Heart right ventricle (tissue), 16 donors: ENCODE measurements at regions not wholly inside any gene's neighbourhood (a gene's known extent, or its start where the extent isn't known, plus 50 kb on each side); places are given as distances from the start of the nearest gene placed in this dataset.
"Not testable (repeated sequence)": the region's sequence is repeated elsewhere in the genome, so short reads cannot be mapped to it uniquely, and the experiment has no call there.

Experiments
- ATAC-seq, 8 donors: fragments of 200-7000 bp; cut with Tn5 transposase; one replicate each; pipeline ENCODE4 v1.9.1; 2020; ENCODE audit warnings: mild to moderate bottlenecking in 8 of 8, moderate library complexity in 8 of 8, moderate number of reproducible peaks in 1 of 8
- DNase-seq, 2 donors: peaks; one replicate each; pipeline ENCODE4 v3.0.0-alpha.2; 2020
- H3K27ac ChIP-seq, 10 donors: fragments of 200-600 bp; sonication (generic) in 2 of 10; one replicate each; pipeline versions ENCODE4 v1.5.0 to v1.8.0; 2020 to 2022; ENCODE audit warnings: mild to moderate bottlenecking in 3 of 10
- H3K27me3 ChIP-seq, 7 donors: fragments of 200-600 bp; one replicate each; pipeline ENCODE4 v1.8.0; 2021 to 2022; ENCODE audit warnings: mild to moderate bottlenecking in 2 of 7
- H3K36me3 ChIP-seq, 9 donors: fragments of 200-600 bp; sonication (generic) in 1 of 9; one replicate each; pipeline versions ENCODE4 v1.5.0 to v1.8.0; 2020 to 2022; ENCODE audit warnings: mild to moderate bottlenecking in 2 of 9
- H3K4me1 ChIP-seq, 9 donors: fragments of 200-600 bp; sonication (generic) in 1 of 9; one replicate each; pipeline versions ENCODE4 v1.5.0 to v1.8.0; 2020 to 2022; ENCODE audit warnings: mild to moderate bottlenecking in 4 of 9
- H3K4me3 ChIP-seq, 10 donors: fragments of 200-600 bp; sonication (generic) in 2 of 10; one replicate each; pipeline versions ENCODE4 v1.5.0 to v1.8.0; 2020 to 2022; ENCODE audit warnings: mild to moderate bottlenecking in 7 of 10, moderate library complexity in 2 of 10
- H3K9me3 ChIP-seq, 11 donors: fragments of 200-600 bp in 10 of 11; sonication (generic) in 2 of 11; one replicate each; pipeline versions ENCODE4 v1.5.0 to v1.8.0; 2013 to 2022; ENCODE audit warnings: mild to moderate bottlenecking in 2 of 11, control low read depth in 1 of 11, moderate library complexity in 1 of 11
- CTCF ChIP-seq, 9 donors: fragments of 200-600 bp; sonication (generic) in 2 of 9; IDR thresholded peaks; one replicate each; pipeline versions ENCODE4 v1.5.0 to v1.8.0; 2021 to 2022; ENCODE audit warnings: antibody characterized with exemption in 9 of 9, mild to moderate bottlenecking in 5 of 9, moderate library complexity in 1 of 9
- WGBS, 2 donors: extraction: QIAGEN DNeasy Blood & Tissue Kit; methylation state at CpG; one replicate each; pipeline ENCODE4 v1.1.7; 2013; ENCODE audit warnings: inconsistent platforms in 1 of 2; 5-methylcytosine and 5-hydroxymethylcytosine counted together
- intact Hi-C, 10 donors: fragments of 100-400 bp; cut with DNase I; formaldehyde crosslinking; loops; one replicate each; pipeline versions ENCODE4 v1.11.1 to v1.14.2; 2022
- donor health status: Arrhythmogenic right ventricular cardiomyopathy.
- donor health status: ischemic (EF 13 %, LVEDD 7.1; RV severe dilation, severe dysfunction).
- donor health status: healthy with polysubstance abuse.
- donor health status: DM: no; HTN: yes; CAD: no.
- donor health status: DM: no; HTN: no; CAD: no.
- donor health status: ischemic (EF 25% LVEDD 6.9; RV normal size, moderate dysfunction).
- donor health status: ischemic (EF 25% LVEDD 5.7; RV mildly dilated, moderate dysfunction).
- donor health status: healthy.
- donor health status: DM: yes; HTN: yes; CAD: no.
- donor health status: Ischemic cardiomyopathy.
- donor health status: ischemic (EF 35%, LVEDD 5.7; RV mildly dilated, moderate dysfunction).
- donor health status: nonischemic (EF 11% LVEDD 7.7; RV severe dilation, severe dysfunction).
- donor health status: DM: yes; HTN: yes; CAD: no.
- donor health status: PGD.
- donor health status: ischemic (EF 29% LVEDD 5.4; RV normal size, mild dysfunction).
- donor health status: nonischemic (EF 23%, LVEDD 6.1; RV moderate dilation, normal function).

DNA sequence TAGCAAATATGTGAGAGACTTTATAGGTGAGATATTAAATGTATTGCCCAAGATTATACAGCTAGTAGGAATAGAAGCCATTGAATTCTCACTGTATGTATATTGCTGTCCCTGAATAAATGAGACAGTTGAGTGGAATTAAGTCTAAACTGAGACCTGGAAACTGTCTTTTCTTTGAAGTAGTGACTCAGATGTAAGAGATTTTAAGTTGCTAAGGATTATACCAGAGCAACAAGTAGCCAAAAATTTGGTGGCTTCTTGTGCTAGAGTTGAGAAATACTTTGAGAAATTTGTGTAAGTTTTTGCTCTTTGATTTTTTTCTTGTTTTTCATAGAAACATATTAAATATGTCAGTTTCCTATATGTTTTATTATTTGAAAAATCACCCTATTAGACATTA, 58.7 kb downstream of the TANC2 start:
- DNase-seq: no peak
- H3K4me1 ChIP-seq: no peaks in the 10 kb centered on the region
- H3K27ac ChIP-seq: no peak overlapping the region
- ATAC-seq: no peak
- H3K36me3 ChIP-seq: no peaks in the 10 kb centered on the region
- H3K9me3 ChIP-seq: no peaks in the 10 kb centered on the region
- TF ChIP-seq CTCF (IDR thresholded peaks at IDR 0.05): no peak
- H3K4me3 ChIP-seq: no peak overlapping the region
- intact Hi-C loops: no loop called here
- no peaks in the 10 kb centered on the region for H3K27me3 ChIP-seq

- H3K4me3 ChIP-seq, H3K27ac ChIP-seq, H3K27me3 ChIP-seq, H3K4me1 ChIP-seq, DNase-seq, intact Hi-C loops, H3K9me3 ChIP-seq, H3K36me3 ChIP-seq, ATAC-seq: not testable (repeated sequence)
- 93 to 97% methylated on average over 4 of the region's 4 CpGs for WGBS, 2 donors
These were observed 59.6 kb downstream of the TANC2 start for GRCh38 chr17:63025637-63026036.

- H3K36me3 ChIP-seq: no peaks in the 10 kb centered on the region
- ATAC-seq: no peak
- peaks cover 0 to 8% (median 0%) of the 10 kb centered on the region in 11 donors for H3K9me3 ChIP-seq
- H3K4me1 ChIP-seq: no peaks in the 10 kb centered on the region
- H3K27ac ChIP-seq: no peak overlapping the region
- intact Hi-C loops: no loop called here
- TF ChIP-seq CTCF (IDR thresholded peaks at IDR 0.05): no peak
- H3K4me3 ChIP-seq: no peak overlapping the region
- H3K27me3 ChIP-seq: no peaks in the 10 kb centered on the region
- no peak for DNase-seq
These were observed 63.5 kb downstream of the TANC2 start for GRCh38 chr17:63029541-63029940.

DNA sequence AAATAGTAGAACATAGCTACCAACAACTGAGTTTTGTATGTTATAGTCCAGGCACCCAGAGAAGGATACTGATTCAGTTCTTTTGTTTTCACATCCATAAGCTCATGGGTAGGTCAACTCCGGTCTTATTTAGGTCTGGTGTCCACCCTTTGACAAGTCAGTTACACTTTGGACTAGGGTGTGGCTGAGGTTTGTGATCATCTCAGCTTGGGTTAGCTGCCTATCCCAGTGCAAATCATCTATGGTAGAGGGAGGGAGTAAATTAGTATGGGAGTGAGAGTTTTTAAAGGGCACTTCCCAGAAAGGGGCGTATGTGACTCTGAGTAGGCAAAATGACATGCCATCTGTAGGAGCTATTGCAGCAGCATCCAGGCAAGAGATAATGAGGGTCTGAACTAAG, 66.1 kb downstream of the TANC2 start:
- no peaks in the 10 kb centered on the region for H3K27me3 ChIP-seq
- ATAC-seq (no peak), DNase-seq (no peak)
- no peaks in the 10 kb centered on the region for H3K36me3 ChIP-seq
- TF ChIP-seq CTCF (IDR thresholded peaks at IDR 0.05): no peak
- H3K9me3 ChIP-seq: peaks cover 0 to 9% (median 0%) of the 10 kb centered on the region in 11 donors
- no peak overlapping the region for H3K4me3 ChIP-seq
- WGBS, 2 donors: 93 to 97% methylated on average over 2 of the region's 2 CpGs
- intact Hi-C loops: no loop called here
- H3K4me1 ChIP-seq: no peaks in the 10 kb centered on the region
- H3K27ac ChIP-seq: no peak overlapping the region

DNA sequence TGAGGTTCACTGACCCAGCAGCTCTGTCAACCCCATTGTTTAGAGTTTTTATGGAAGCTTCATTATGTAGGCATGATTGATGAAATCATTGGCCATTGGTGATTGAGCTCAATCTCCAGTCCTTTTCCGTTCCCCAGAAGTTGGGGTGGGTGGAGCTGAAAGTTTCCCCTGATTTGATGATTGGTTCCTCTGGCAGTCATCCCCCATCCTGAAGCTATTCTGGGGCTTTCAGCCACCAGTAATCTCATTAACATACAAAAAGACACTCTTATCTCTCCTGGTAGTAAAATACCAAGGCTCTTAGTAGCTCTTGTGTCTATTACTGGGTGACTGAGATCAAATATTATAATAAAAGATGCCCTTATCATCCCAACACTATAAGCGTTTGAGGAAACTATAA, 67.1 kb downstream of the TANC2 start:
- H3K36me3 ChIP-seq: no peaks in the 10 kb centered on the region
- WGBS, 2 donors: 74 to 80% methylated on average over 2 of the region's 2 CpGs

More for the DNA sequence above, 67.1 kb downstream of the TANC2 start:
- Histone ChIP-seq H3K9me3 (peaks cover 0 to 9% (median 0%) of the 10 kb centered on the region in 11 donors), H3K4me3 (no peak overlapping the region), H3K27me3 (no peaks in the 10 kb centered on the region), H3K27ac (no peak overlapping the region), H3K4me1 (no peaks in the 10 kb centered on the region)
- DNase-seq: no peak
- ATAC-seq: no peak
- no peak for TF ChIP-seq CTCF (IDR thresholded peaks at IDR 0.05)
- intact Hi-C loops: no loop called here
